Keratinocyte (primary cell): ENCODE measurements at regions not wholly inside any gene's neighbourhood (a gene's known extent, or its start where the extent isn't known, plus 50 kb on each side); places are given as distances from the start of the nearest gene placed in this dataset.

ENCODE experiments used
- DNase-seq: peaks from one replicate; pipeline ENCODE4 v3.0.0-alpha.2; 2011; ENCODE audit warnings: low read depth, missing footprints, low spot score
- FAIRE-seq: peaks from 2 replicates; lab custom pipeline; 2011; peaks lifted over from hg19 to GRCh38; lab: Jason Lieb, UNC
- H2AFZ ChIP-seq: 2 replicates; pipeline ENCODE4 v1.6.0; 2012; ENCODE audit warnings: low read length, control low read depth, inconsistent platforms; ENCODE audit not compliant: control insufficient read depth
- H3K27ac ChIP-seq: 2 replicates; pipeline ENCODE4 v1.5.1; 2011; ENCODE audit warnings: low read length; ENCODE audit not compliant: control insufficient read depth, insufficient read depth
- H3K27me3 ChIP-seq: 3 replicates; pipeline ENCODE4 v1.6.0; 2011; ENCODE audit warnings: low read length; ENCODE audit not compliant: control insufficient read depth, insufficient read depth; ENCODE audit errors: extremely low read depth
- H3K36me3 ChIP-seq, 2 experiments: 2 replicates in 1 of 2; 3 replicates in 1 of 2; pipeline ENCODE4 v1.5.1; 2011; ENCODE audit warnings: low read length in 2 of 2, mild to moderate bottlenecking in 1 of 2; ENCODE audit not compliant: control insufficient read depth in 2 of 2, insufficient read depth in 2 of 2; ENCODE audit errors: extremely low read depth in 1 of 2
- H3K4me1 ChIP-seq: 3 replicates; pipeline ENCODE4 v1.5.1; 2011; ENCODE audit warnings: low read length; ENCODE audit not compliant: control insufficient read depth, insufficient read depth; ENCODE audit errors: extremely low read depth
- H3K4me2 ChIP-seq: 3 replicates; pipeline ENCODE4 v1.6.0; 2011; ENCODE audit warnings: low read depth, low read length; ENCODE audit not compliant: control insufficient read depth, insufficient read depth; ENCODE audit errors: extremely low read depth
- H3K4me3 ChIP-seq, 3 experiments: fragments of 200-600 bp in 1 of 3; sonication (generic) in 1 of 3; 2 replicates in 2 of 3; 3 replicates in 1 of 3; pipeline ENCODE4 v1.5.1; 2011 to 2016; ENCODE audit warnings: low read length in 3 of 3, mild to moderate bottlenecking in 3 of 3, control low read depth in 2 of 3, inconsistent platforms in 1 of 3, low read depth in 1 of 3, mixed read lengths in 1 of 3, mixed run types in 1 of 3, moderate library complexity in 1 of 3; ENCODE audit not compliant: control insufficient read depth in 2 of 3, insufficient read depth in 2 of 3; ENCODE audit errors: extremely low read depth in 1 of 3
- H3K79me2 ChIP-seq: 2 replicates; pipeline ENCODE4 v1.6.0; 2012; ENCODE audit warnings: low read length; ENCODE audit not compliant: control insufficient read depth, insufficient read depth
- H3K9ac ChIP-seq: 3 replicates; pipeline ENCODE4 v1.6.0; 2011; ENCODE audit warnings: low read length; ENCODE audit not compliant: control insufficient read depth, insufficient read depth; ENCODE audit errors: extremely low read depth
- H3K9me1 ChIP-seq: 3 replicates; pipeline ENCODE4 v1.6.0; 2011; ENCODE audit warnings: low read length; ENCODE audit not compliant: control insufficient read depth, insufficient read depth; ENCODE audit errors: extremely low read depth
- H3K9me3 ChIP-seq: 2 replicates; pipeline ENCODE4 v1.5.1; 2012; ENCODE audit warnings: low read depth, low read length; ENCODE audit not compliant: control insufficient read depth
- H4K20me1 ChIP-seq: 3 replicates; pipeline ENCODE4 v1.6.0; 2011; ENCODE audit warnings: low read length; ENCODE audit not compliant: control insufficient read depth, insufficient read depth; ENCODE audit errors: extremely low read depth
- CTCF ChIP-seq, 3 experiments: IDR thresholded peaks in 1 of 3; conservative IDR thresholded peaks in 1 of 3; optimal IDR thresholded peaks in 1 of 3; 2 replicates in 2 of 3; 3 replicates in 1 of 3; pipeline versions ENCODE3 to v1.5.1; 2011; ENCODE audit warnings: low read length in 3 of 3, mild to moderate bottlenecking in 3 of 3, moderate library complexity in 2 of 3, control low read depth in 1 of 3, inconsistent platforms in 1 of 3; ENCODE audit not compliant: insufficient read depth in 2 of 3; ENCODE audit errors: extremely low read depth in 1 of 3
- EZH2 ChIP-seq: IDR thresholded peaks from one replicate; pipeline ENCODE4 v1.6.1; 2012; ENCODE audit warnings: inconsistent platforms, mild to moderate bottlenecking, low read length, moderate library complexity
- dilution Hi-C: fragments of 300-500 bp; cut with MboI; formaldehyde crosslinking; loops from one replicate; pipeline ENCODE4 v1.7.0; 2020; ENCODE audit warnings: low sequenced_read_pairs; ENCODE audit not compliant: extremely low pct_ligation_motif_present

- Histone ChIP-seq H2AFZ (no peak overlapping the region), H3K9ac (no peak overlapping the region), H3K36me3 (no peaks in the 10 kb centered on the region), H3K4me2 (peak overlapping the region; percentile 11), H3K9me3 (no peaks in the 10 kb centered on the region), H3K4me1 (peaks cover 10% of the 10 kb centered on the region), H3K27ac (no peak overlapping the region), H3K27me3 (no peaks in the 10 kb centered on the region), H3K79me2 (no peaks in the 10 kb centered on the region), H4K20me1 (no peaks in the 10 kb centered on the region), H3K9me1 (no peaks in the 10 kb centered on the region), H3K4me3 (no peak overlapping the region)
- peak; percentile 13 for DNase-seq
- FAIRE-seq, result peak; percentile 71
- dilution Hi-C loops, result no loop called here
- no peak for TF ChIP-seq CTCF (optimal IDR thresholded peaks at IDR 0.05 in 1 of 3, IDR thresholded peaks at IDR 0.05 in 1 of 3, conservative IDR thresholded peaks at IDR 0.05 in 1 of 3; ENCODE audit: extremely low read depth in 1 of 3, insufficient read depth in 2 of 3, low read length in 3 of 3)
- TF ChIP-seq EZH2, result no peak
Observed at GRCh38 chr1:83033682-83034081, 965.2 kb downstream of the TTLL7 start.

GRCh38 chr1:83029916-83030315, 969.0 kb downstream of the TTLL7 start:
- FAIRE-seq, result no peak
- TF ChIP-seq EZH2, result no peak
- TF ChIP-seq CTCF (optimal IDR thresholded peaks at IDR 0.05 in 1 of 3, IDR thresholded peaks at IDR 0.05 in 1 of 3, conservative IDR thresholded peaks at IDR 0.05 in 1 of 3; ENCODE audit: extremely low read depth in 1 of 3, insufficient read depth in 2 of 3, low read length in 3 of 3), result no peak
- no peaks in the 10 kb centered on the region for H3K27me3 ChIP-seq

More at GRCh38 chr1:83029916-83030315, 969.0 kb downstream of the TTLL7 start:
- H3K9me3 ChIP-seq, result no peaks in the 10 kb centered on the region
- H3K27ac ChIP-seq, result no peak overlapping the region
- no peaks in the 10 kb centered on the region for H3K9me1 ChIP-seq
- no peak overlapping the region for H2AFZ ChIP-seq
- H3K36me3 ChIP-seq, result no peaks in the 10 kb centered on the region
- H3K4me1 ChIP-seq, result peaks cover 17% of the 10 kb centered on the region
- no peak for DNase-seq
- no peaks in the 10 kb centered on the region for H3K79me2 ChIP-seq
- no peak overlapping the region for H3K4me3 ChIP-seq
- dilution Hi-C loops, result no loop called here
- H3K9ac ChIP-seq, result no peak overlapping the region
- no peaks in the 10 kb centered on the region for H4K20me1 ChIP-seq
- no peak overlapping the region for H3K4me2 ChIP-seq
